Germinal center (tissue), 1 donor: ENCODE measurements at regions not wholly inside any gene's neighbourhood (a gene's known extent, or its start where the extent isn't known, plus 50 kb on each side); places are given as distances from the start of the nearest gene placed in this dataset.
"Not testable (repeated sequence)": the region's sequence is repeated elsewhere in the genome, so short reads cannot be mapped to it uniquely, and the experiment has no call there.

Experiments
- DNase-seq: peaks from one replicate; pipeline ENCODE4 v3.0.0; 2012; ENCODE audit warnings: mixed read lengths, low spot score

DNA sequence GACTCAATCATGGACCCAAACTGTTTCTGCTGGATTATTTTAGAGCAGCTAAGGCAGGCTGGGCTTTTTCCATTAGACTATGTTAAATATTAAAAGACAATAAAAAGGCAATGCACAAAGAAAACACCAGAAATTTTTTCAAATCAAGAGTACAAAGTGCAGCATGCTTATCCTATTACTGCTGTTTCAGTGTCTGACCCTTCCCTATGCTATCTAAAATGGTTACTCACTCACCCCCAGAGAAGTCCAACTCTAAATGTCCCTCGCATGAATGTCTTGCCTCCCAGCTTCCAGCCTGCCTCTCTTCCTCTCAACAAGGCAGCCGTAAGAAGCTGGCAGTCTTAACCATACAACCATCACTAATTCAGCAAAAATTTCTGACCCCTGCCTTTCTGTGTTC is 108.7 kb upstream of the SYT6 start:
- no peak for DNase-seq

DNA sequence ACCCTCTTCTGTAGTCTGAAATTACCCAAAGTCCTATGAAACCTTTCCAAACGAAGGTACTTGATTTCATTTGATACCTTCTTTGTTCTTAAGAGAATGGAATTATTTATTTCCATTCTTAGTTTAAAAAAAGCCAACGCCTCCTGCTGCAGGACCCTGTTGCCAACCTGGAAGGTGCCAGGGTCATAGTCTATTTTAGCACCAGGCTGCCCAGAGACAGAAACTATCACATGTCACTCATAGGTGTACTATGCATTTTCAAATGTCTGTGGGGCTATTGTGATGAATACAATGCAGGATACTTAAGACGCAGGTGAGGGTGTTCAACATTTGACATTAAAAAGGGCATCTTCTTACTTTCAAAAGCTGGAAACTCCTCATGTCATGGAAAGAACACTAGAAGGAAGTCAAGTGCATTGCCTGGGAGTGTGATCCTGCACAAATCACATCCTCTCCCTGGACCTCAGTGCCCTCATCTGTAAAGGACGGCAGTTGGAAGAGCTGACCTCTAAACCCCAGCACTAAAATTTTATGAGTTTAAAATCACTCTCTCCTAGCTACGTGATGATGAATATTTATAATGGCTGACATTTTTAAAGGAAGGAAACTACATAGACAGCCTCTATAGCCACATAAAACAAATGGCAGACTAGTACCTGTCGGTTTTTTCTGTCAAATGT is 107.3 kb upstream of the SYT6 start:
- DNase-seq = no peak

DNA sequence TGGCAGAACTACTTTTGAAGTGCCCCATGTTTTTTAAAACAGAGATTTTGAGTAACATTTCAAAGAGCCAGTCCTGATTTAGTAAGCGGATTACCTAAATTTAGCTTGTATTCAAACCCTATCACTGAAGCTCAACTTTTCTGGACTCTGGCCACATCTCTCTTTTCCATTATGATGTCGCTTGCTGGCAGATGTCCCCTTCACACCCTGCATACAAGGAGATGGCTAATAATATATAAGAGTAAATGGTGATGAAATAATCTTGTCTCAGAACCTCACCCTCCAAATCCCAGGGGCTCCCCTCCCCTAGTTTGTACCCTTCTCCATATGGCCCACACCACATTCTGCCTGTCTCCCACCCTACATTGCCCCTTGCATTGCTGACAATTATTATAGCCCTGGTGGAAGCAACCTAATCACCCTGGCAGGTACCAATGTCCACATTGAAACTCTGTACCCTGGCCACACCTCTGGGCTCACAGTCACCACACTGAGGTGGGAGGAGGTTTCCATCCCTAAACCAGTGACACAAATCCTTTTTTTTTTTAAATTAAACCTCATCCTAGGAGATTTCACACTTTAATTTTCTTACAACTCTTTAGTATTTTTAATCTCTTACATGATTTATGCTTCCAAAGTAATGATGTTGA is 106.0 kb upstream of the SYT6 start:
- no peak for DNase-seq

DNA sequence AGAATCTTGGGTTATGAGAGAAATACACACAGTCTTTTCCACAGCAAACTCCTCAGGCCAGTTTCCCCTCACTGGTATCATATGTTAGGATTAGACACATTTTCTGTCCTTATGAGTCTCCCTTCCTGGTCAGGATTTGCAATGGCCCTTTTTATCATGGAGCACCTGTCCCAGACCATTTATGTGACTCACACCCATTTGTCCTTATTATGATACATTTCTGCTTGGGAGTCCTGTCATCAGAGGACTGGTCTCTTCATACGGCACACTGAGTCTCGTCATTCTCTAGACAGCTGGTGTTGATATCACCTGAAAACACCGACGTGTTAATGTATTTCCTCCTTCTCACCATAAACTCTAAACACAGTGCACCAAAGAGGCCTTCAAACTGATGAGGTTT is 105.0 kb upstream of the SYT6 start:
- DNase-seq = no peak

DNA sequence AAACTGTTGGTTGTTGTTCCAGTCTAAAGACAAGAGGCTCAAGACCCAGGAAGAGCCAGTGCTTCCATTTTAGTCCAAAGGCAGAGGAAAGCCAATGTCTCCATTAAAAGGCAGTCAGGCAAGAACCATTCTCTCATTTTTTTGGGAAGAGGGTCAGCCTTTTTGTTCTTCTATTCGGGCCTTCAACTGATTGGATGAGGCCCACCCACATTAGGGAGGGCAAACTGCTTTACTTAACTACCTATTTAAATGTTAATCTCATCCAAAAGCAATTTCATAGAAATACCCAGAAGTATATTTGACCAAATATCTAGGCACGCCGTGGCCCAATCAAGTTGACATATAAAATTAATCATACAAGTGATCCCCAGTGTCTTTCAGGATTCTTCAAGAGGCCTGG is 104.4 kb upstream of the SYT6 start:
- no peak for DNase-seq

DNA sequence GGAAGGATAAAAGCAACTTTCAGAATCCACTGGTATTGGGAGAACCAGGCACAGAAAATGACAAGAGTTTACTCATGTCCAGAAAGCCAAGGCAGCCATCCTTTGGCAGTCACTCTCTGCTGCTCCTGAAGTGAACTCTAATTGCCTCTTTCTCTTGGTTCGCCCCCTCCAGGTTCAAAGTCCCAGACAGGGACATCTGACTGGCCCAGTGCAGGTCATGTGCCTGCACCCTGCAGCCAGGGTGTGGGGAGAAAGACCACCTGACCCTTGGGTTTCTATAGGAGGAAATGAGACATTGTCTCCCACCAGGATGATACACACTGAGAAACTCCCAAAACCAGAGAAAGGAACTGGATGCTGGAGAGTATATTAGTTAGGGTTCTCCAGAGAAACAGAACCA is 103.9 kb upstream of the SYT6 start:
- no peak for DNase-seq

DNA sequence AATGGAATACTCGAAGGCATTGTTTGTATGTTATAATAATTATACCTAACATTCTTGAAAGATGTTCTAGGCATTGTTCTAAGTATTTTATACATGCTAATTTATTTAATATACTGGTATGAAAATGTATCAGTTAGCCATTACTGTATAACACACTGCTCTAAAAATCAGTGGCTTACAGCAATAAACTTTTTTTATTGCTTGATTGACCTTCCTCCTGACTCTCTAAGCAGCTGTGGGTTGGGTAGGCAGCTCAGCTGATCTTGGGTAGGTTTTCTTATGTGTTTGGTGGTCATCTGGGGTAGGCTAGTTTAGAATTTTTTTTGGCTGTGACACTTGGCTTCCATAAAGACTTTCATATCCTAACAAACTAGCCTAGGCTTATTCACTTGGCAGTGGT is 100.2 kb upstream of the SYT6 start:
- DNase-seq = no peak

DNA sequence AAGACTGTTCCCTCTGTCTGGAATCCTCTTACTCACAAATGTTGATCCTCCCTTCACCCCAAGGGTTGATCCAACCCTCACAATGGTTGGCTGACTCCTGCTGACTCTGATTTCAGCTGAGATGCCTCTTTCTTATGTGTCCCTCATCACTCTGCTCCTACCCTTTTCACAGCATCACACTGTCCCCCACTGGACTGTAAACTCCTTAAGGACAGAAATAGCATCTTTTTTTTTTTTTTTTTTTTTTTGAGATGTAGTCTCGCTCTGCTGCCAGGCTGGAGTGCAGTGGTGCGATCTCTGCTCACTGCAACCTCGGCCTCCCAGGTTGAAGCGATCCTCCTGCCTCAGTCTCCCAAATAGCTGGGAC is 97.9 kb upstream of the SYT6 start:
- no peak for DNase-seq

DNA sequence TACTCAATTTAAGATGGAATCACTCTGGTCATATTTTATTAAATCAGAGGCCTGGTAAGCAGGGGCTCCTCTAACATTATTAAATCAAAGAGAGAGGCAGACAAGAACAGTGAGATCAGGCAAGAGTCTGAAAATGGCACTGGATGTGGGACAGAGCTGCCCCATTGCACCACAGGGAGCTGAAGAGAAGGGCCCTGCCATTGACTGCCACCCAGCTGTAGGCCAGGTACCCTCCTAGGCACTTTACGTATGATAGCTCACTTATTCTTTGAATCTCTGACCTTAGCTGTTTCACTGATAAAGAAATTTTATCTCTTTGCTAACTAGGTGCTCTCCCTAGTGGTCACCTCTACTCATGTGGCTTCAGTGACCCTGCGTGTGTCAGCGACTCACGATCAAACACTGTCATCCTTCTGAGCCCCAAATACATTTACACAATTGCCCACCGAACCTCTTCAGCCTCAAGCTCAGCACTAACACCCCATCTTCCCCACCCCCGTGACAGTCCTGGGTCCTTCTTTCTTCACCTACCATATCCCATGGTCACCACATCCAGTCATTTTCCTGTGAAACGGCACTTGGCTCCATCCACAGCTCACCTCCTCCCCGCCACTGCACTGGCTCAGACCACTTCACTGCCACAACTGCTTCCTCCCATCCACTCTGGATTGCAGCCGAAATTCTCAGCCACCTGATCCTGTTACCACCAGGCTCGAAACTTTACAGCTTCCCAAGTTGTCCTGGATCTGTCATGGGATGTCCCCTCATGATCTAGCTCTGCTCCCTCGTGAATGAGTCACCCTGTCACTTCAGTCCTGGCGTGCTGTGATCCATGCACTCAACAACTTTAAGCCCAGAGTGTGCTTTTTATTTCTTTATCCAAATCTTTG is 97.3 kb upstream of the SYT6 start:
- DNase-seq = no peak

DNA sequence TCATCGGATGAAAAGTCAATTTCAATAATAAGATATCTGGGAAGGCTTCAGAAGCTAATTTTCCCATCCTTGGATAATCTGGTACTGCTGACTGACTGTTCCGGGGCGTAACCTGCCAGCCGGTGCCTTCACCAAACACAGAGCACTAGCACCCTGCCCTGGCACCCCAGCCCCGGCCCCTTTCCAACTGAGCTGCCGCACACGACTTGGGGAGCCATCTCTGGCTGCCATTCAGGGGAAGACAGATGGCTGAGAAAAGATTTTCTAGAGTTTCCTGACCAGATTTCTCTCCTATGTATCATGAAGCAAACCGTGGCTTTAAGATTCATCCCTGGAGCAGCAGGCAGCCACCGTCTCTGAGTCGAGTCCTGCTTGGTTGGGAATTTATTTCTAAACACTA is 96.0 kb upstream of the SYT6 start:
- no peak for DNase-seq

DNA sequence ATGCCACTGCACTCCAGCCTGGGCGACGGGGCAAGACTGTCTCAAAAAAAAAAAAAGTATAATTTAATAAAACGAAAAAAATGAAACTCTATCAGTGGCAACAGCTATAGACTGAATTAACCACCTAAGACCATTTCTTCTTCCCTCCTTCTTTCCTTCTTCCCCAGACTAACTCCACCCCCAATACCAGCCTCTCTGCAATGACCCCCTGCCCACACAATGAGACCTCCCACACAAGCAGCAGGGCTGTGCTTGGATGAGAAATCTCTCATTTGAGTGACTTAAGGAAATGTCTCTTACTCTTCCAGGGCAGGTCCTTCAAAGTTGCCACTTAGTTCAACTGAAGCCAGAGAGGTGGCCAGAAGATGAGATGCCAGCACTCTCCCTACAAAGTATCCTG is 94.5 kb upstream of the SYT6 start:
- no peak for DNase-seq

DNA sequence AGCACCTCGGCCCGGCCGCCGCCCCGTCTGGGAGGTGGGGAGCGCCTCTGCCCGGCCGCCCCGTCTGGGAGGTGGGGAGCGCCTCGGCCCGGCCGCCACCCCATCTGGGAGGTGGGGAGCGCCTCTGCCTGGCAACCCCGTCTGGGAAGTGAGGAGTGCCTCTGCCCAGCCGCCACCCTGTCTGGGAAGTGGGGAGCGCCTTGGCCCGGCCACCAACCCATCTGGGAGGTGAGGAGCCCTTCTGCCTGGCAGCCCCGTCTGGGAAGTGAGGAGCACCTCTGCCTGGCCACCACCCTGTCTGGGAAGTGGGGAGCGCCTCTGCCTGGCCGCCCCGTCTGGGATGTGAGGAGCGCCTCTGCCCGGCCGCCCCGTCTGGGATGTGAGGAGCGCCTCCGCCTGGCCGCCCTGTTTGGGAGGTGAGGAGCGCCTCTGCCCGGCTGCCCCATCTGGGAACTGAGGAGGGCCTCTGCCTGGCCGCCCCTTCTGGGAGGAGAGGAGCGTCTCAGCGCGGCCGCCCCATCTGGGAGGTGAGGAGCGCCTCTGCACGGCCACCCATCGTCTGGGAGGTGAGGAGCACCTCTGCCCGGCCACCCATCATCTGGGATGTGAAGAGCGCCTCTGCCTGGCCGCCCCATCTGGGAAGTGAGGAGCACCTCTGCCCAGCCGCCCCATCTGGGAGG is 89.0 kb upstream of the SYT6 start:
- DNase-seq = not testable (repeated sequence)

DNA sequence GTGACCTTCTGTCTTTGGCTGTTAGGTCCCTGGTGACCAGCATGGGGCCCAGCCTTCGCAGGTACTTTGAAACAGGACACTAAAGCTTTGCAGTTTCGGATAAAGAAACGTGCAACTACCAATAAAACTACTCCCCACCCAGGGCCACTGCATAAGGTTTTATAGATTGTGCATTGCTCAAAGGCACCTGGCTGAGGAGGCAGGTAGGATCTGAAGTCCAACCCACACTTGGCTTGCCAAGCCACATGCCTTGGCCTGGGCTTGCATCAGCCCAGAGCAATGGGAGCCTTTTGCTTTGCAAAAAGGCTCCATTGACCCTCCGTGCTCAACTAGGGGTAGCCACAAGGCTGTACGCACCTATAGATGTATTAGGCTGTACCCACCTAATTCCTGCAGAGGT is 84.4 kb upstream of the SYT6 start:
- DNase-seq = no peak

DNA sequence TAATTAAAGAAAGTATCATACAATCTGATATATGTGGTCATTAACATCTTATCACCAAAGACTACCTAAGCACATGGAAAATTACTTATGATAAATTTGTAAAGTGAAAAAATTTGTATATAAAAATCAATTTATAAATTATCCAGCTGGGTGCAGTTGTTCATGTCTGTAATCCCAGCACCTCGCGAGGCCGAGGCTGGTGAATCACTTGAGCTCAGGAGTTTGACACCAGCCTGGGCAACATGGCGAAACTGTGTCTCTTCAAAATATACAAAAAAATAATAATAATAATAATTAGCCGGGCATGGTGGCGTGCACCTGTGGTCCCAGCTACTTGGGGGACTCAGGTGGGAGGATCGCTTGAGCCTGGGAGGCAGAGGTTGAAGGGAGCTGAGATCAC is 82.8 kb upstream of the SYT6 start:
- DNase-seq = no peak

DNA sequence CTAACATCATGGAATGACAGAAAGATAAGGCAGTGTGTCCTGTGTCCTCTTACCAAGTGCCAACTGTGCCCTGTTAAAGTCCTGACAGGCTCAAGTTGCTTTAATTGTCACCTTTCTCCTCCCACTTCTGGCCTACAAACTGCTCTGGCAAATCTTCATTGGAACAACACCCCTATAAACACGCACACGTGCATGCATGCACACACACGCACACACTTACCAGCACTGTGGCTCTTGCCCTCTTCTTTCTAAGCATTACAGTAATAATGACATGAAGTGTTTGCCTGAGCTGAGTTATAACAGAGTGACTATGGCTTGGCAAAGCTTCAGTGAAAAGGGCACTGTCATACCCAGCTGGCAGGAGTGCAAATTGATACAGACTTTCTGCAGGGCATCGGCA is 82.3 kb upstream of the SYT6 start:
- no peak for DNase-seq

DNA sequence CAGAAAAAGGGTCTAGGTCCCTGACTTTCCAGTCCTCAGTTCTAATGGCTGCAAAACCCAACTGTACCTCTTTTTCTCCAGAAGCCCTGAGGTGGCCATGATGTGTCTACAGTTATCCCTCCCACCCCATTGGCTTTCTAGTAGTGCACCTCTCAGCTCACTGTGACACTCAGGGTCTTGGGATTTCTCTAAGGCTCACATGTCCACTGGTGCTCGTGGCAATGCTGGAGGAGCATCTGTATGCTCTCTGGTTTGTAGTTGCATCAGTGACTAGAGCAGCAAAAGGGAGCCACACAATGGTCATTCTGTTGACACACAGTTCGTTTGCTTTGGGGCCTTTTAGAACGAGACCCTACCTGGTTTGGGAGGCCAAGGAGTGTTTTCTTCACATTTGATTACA is 81.6 kb upstream of the SYT6 start:
- no peak for DNase-seq

DNA sequence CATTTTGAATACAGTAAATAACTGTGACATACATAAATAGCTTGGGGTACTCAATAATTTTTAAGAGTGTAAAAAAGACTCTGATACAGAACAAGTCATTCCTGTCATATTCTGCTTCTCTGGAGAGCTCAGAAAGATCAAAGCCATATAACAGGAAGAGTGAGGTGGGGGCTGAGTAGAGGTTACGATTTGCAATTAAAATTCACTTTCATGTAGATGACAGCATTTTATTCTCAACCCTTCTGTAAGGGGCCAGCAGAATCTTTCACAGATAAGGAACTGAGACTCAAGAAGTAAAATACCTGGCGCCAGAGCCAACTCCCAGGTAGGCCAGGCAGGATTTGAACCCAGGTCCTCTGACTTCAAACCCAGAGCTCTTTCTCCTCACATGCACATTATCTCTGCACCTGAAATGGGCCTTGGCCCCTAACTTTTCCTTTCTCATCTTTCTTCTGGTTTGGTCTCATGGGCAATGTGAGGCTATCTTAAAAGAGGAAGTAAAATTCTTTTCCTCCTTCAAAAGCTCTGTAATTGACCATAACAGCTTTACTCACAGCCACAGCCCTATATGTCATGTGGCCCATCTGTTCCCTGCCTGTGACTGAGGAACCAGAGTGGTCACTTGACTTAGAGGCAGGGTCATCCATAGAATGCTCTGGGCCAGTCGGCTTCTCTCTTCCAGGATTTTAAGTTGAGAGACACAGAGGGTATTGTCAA is 80.9 kb upstream of the SYT6 start:
- no peak for DNase-seq

DNA sequence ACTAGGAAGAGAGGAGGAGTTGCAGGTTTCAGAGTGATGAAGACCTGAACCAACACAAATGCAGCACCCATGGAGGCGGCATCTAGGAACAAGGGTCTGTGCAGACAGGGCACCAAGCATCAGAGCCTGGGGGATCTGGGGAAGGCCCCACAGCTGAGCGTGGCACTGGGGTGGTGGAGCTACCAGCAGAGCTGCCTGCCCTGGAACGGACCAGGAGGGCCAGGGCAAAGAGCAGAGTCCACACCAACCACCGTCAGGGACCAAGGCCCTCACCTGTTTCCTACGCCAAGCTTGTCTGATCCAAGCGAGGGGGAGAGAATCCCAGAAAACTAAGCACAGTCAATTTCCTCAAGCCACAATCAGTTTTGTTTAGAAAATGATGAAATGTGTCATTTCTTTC is 79.0 kb upstream of the SYT6 start:
- no peak for DNase-seq

DNA sequence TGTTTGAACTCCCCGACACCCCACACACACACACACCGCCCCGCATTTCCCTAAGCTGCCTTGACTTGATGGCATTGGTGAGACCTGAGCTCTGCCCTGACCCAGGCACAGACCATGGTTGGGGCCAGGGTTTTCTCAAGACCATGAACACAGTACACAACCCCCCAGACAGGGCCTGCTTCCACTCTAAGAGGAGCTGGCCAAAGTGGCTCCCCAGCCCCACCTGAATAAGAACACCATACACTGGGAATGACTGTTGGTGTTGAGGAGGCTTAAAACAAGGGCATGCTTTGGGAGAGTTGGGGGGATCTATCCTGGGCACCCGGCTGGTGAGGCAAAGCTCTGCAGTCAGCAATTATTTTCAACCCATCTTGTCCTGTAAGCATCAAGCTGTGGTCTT is 77.6 kb upstream of the SYT6 start:
- no peak for DNase-seq

DNA sequence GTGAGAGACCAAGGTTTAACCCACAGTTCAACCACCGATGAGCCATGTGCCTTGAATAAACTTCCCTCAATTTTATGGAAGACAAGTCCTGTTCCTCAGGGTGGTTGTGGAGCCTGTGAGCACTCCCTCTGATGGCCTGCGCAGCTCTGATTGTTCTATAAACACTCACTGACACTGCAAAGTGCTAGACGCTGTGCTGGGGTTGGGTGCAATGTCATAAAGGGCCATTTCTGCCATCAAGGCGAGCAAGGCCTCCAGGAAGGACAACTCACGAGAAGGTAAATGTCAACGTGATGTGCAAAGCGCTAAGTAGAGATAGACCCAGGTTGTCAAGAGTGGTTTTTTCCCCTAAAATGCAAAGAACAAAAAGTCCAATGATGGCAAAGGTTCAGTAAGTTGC is 75.7 kb upstream of the SYT6 start:
- DNase-seq = no peak

DNA sequence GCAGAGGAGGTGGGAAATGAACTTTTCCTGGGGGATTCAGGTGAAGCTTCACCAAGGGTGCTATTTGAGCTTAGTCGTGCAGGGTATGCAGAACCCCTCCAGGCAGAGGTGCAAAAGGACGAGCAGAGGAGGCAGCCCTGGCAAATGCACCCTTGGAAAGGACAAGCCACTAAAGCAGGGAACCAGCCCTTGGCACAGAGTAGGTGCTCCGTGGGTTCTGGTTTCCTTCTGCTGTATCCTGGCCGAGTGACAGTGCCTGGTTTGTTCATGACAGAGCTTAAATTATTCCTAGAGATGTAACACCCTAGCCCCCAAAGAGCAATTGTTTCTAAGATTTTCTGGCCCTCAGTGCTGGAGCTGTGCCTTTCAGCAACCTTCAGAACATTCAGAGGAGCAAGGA is 73.4 kb upstream of the SYT6 start:
- DNase-seq = no peak
